ENCODE measurements at regions not wholly inside any gene's neighbourhood (a gene's known extent, or its start where the extent isn't known, plus 50 kb on each side); places are given as distances from the start of the nearest gene placed in this dataset.

GRCh38 chr5:35313291-35313690 is 83.0 kb upstream of the PRLR start:
- no peak overlapping the region for H3K27ac Mint-ChIP-seq
- intact Hi-C loops (cut with micrococcal nuclease) = loop anchor here (10.0 kb wide), 1 partner anchor 388 kb away; the partner anchor contains the start of gene DNAJC21
- ATAC-seq (ENCODE audit: low read depth) (no peak), DNase-seq (no peak)
- ChIA-PET POLR2A (no interaction called here), CTCF (no interaction called here)
- TF ChIP-seq, protein P1, sequence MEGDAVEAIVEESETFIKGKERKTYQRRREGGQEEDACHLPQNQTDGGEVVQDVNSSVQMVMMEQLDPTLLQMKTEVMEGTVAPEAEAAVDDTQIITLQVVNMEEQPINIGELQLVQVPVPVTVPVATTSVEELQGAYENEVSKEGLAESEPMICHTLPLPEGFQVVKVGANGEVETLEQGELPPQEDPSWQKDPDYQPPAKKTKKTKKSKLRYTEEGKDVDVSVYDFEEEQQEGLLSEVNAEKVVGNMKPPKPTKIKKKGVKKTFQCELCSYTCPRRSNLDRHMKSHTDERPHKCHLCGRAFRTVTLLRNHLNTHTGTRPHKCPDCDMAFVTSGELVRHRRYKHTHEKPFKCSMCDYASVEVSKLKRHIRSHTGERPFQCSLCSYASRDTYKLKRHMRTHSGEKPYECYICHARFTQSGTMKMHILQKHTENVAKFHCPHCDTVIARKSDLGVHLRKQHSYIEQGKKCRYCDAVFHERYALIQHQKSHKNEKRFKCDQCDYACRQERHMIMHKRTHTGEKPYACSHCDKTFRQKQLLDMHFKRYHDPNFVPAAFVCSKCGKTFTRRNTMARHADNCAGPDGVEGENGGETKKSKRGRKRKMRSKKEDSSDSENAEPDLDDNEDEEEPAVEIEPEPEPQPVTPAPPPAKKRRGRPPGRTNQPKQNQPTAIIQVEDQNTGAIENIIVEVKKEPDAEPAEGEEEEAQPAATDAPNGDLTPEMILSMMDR (IDR thresholded peaks at IDR 0.05) = no peak
- no peak overlapping the region for H3K4me3 Mint-ChIP-seq
- no peaks in the 10 kb centered on the region for H3K4me1 Mint-ChIP-seq
- H3K36me3 Mint-ChIP-seq (ENCODE audit: low read depth) = no peaks in the 10 kb centered on the region
- no peaks in the 10 kb centered on the region for H3K27me3 Mint-ChIP-seq
- H3K9me3 Mint-ChIP-seq = peaks cover 3% of the 10 kb centered on the region

- TF ChIP-seq, protein P1 (IDR thresholded peaks at IDR 0.05) = no peak
- Mint-ChIP-seq H3K9me3 (no peaks in the 10 kb centered on the region), H3K4me1 (no peaks in the 10 kb centered on the region), H3K27ac (no peak overlapping the region), H3K4me3 (no peak overlapping the region), H3K36me3 (ENCODE audit: low read depth) (no peaks in the 10 kb centered on the region), H3K27me3 (no peaks in the 10 kb centered on the region)
- intact Hi-C loops (cut with micrococcal nuclease) = loop anchor here (10.0 kb wide), 1 partner anchor 387 kb away; the partner anchor contains the start of gene DNAJC21
- CTCF ChIA-PET = no interaction called here
- POLR2A ChIA-PET = no interaction called here
- no peak for DNase-seq
- ATAC-seq (ENCODE audit: low read depth) = no peak
Measured at GRCh38 chr5:35312267-35312666, 82.0 kb upstream of the PRLR start.

DNA sequence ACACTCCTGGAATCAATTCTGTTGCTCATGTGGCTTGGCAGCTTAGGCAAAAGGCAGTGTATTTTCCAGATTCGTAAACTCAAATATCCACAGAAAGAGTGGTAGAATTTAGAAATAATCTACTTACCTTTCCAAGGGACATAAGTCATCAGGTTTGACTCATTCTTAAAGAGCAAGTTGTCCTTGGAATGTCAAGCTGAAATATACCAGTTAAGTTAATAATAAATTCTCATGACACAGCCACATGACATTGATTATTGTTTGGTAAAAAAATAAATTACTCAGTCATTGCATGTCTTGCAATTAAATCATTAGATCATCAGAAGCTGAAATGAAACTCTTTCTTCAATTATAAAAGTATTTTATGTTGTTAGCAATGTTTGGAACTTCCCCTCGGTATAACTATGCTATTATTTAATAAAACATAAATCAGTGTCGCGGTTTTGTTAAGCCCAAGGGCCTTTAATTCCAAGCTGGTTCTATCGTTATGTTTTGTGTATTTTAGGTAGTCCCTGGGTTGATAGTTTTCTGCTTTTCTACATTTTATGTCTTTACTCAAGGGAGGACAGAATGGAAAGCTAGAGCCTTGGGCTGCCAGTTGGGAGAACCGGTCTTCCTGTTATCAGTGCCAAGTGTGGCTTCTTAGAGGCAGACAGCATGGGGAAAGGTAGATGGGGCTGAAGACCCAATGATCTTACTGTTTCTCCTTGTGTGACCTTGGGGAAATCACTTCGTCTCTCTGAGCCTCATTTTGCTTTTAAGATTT is 79.3 kb upstream of the PRLR start:
- intact Hi-C loops (cut with micrococcal nuclease) = loop anchor here (10.0 kb wide), 1 partner anchor 385 kb away; the partner anchor contains the start of gene DNAJC21
- no peaks in the 10 kb centered on the region for H3K36me3 Mint-ChIP-seq (ENCODE audit: low read depth)
- CTCF ChIA-PET = no interaction called here
- no peaks in the 10 kb centered on the region for H3K9me3 Mint-ChIP-seq
- no peak overlapping the region for H3K4me3 Mint-ChIP-seq
- no peaks in the 10 kb centered on the region for H3K4me1 Mint-ChIP-seq
- peaks cover 1% of the 10 kb centered on the region for H3K27me3 Mint-ChIP-seq
- DNase-seq (no peak), ATAC-seq (ENCODE audit: low read depth) (no peak)
- TF ChIP-seq, protein P1 (IDR thresholded peaks at IDR 0.05) = no peak
- no peak overlapping the region for H3K27ac Mint-ChIP-seq
- POLR2A ChIA-PET = no interaction called here

- ATAC-seq (ENCODE audit: low read depth) = no peak
- Mint-ChIP-seq H3K9me3 (no peaks in the 10 kb centered on the region), H3K27me3 (peaks cover 1% of the 10 kb centered on the region), H3K4me3 (no peak overlapping the region), H3K36me3 (ENCODE audit: low read depth) (no peaks in the 10 kb centered on the region), H3K4me1 (no peaks in the 10 kb centered on the region), H3K27ac (no peak overlapping the region)
- DNase-seq = no peak
- intact Hi-C loops (cut with micrococcal nuclease) = no loop called here
- POLR2A ChIA-PET = no interaction called here
- TF ChIP-seq, protein P1 (IDR thresholded peaks at IDR 0.05) = no peak
- CTCF ChIA-PET = no interaction called here
Measured at GRCh38 chr5:35308421-35308820, 78.1 kb upstream of the PRLR start.

GRCh38 chr5:35306716-35307365 is 76.6 kb upstream of the PRLR start:
- CTCF ChIA-PET = no interaction called here
- Mint-ChIP-seq H3K27ac (no peak overlapping the region), H3K9me3 (no peaks in the 10 kb centered on the region), H3K4me1 (no peaks in the 10 kb centered on the region), H3K4me3 (no peak overlapping the region), H3K27me3 (peaks cover 1% of the 10 kb centered on the region), H3K36me3 (ENCODE audit: low read depth) (no peaks in the 10 kb centered on the region)
- no peak for DNase-seq
- TF ChIP-seq, protein P1 (IDR thresholded peaks at IDR 0.05) = no peak
- intact Hi-C loops (cut with micrococcal nuclease) = no loop called here
- ATAC-seq (ENCODE audit: low read depth) = no peak
- POLR2A ChIA-PET = no interaction called here

Data from activated B cell treated with CpG ODN at 0.5 μM for 24 hours (primary cell).